Activated CD8-positive, alpha-beta memory T cell treated with anti-CD3 and anti-CD28 coated beads, Interleukin-2, amount 50 U/mL, for 48 hours (primary cell): ENCODE measurements at regions not wholly inside any gene's neighbourhood (a gene's known extent, or its start where the extent isn't known, plus 50 kb on each side); places are given as distances from the start of the nearest gene placed in this dataset.

Source experiments
- DNase-seq: peaks from one replicate; pipeline ENCODE4 v3.0.0-alpha.2; 2020

DNA sequence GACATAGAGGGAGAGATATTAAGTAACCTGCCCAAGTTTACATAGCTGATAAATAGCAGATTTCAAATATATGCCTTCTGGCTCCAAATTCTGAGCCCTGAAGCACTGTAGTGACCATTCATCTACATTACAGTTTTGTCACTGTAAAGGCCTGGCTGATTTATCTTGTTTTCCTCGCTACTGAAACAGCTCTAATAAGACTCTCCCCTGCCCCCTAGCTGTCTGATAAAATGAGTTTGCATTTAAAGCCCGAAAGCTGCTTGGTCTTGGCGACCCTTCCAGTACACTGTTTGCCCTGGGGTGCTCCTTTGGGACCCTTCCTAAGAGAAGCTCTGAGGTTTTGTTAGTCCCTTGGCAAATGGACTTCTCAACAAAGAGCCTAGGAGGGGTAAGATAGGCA is 59.7 kb upstream of the RAB11FIP2 start:
- DNase-seq = no peak

DNA sequence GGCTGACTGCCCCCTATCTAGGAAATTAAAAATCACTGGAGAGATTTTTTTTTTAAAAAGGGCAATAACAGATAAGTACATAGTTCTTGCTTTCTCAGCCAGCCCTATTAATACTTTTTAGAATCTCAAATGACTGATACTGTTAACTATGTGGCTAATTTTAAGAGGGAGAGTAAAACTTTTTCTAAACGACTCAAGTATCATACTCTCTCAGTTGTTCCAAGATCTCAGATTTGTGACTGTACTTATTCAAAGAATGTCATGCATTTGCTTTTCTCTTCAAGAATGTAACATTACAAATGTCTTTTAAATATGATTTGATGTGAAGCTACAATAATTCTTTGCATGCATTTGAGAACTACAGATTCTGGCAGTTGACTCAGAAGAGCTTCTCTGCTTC is 55.4 kb upstream of the RAB11FIP2 start:
- no peak for DNase-seq

GRCh38 chr10:118101501-118101900 is 54.8 kb upstream of the RAB11FIP2 start:
- no peak for DNase-seq
